WI38 (cell line): ENCODE measurements at regions not wholly inside any gene's neighbourhood (a gene's known extent, or its start where the extent isn't known, plus 50 kb on each side); places are given as distances from the start of the nearest gene placed in this dataset.

Source experiments
- H3K4me3 ChIP-seq: 2 replicates; pipeline ENCODE4 v1.5.1; 2011; ENCODE audit warnings: low read depth, mild to moderate bottlenecking, control low read depth, low read length
- CTCF ChIP-seq: IDR thresholded peaks from 2 replicates; pipeline ENCODE4 v1.5.1; 2012; ENCODE audit warnings: low read depth, mild to moderate bottlenecking, control low read depth, low read length

- TF ChIP-seq CTCF: no peak
- no peak overlapping the region for H3K4me3 ChIP-seq
These were observed 225.7 kb upstream of the PPP2R3A start for GRCh38 chr3:135739779-135740178.

GRCh38 chr3:135740211-135740610 is 225.3 kb upstream of the PPP2R3A start:
- H3K4me3 ChIP-seq: no peak overlapping the region
- TF ChIP-seq CTCF: no peak

GRCh38 chr3:135740751-135741150 is 224.8 kb upstream of the PPP2R3A start:
- no peak overlapping the region for H3K4me3 ChIP-seq
- TF ChIP-seq CTCF: no peak

GRCh38 chr3:135751991-135752390 is 213.5 kb upstream of the PPP2R3A start:
- H3K4me3 ChIP-seq: no peak overlapping the region
- TF ChIP-seq CTCF: no peak

- no peak for TF ChIP-seq CTCF
- H3K4me3 ChIP-seq: no peak overlapping the region
These were observed 212.7 kb upstream of the PPP2R3A start for GRCh38 chr3:135752851-135753250.

- no peak overlapping the region for H3K4me3 ChIP-seq
- TF ChIP-seq CTCF: no peak
These were observed 212.0 kb upstream of the PPP2R3A start for GRCh38 chr3:135753506-135753905.

- TF ChIP-seq CTCF: no peak
- no peak overlapping the region for H3K4me3 ChIP-seq
These were observed 210.0 kb upstream of the PPP2R3A start for GRCh38 chr3:135755330-135756105.
